SU-DHL-6 (cell line): ENCODE measurements at regions not wholly inside any gene's neighbourhood (a gene's known extent, or its start where the extent isn't known, plus 50 kb on each side); places are given as distances from the start of the nearest gene placed in this dataset.

Experiments
- H2AFZ ChIP-seq: fragments of 200-600 bp; sonication (generic); 2 replicates; pipeline ENCODE4 v1.6.1; 2014; ENCODE audit warnings: low read depth, mild to moderate bottlenecking, moderate library complexity, mixed read lengths, antibody characterized with exemption, low read length; ENCODE audit not compliant: severe bottlenecking
- H3F3A ChIP-seq: fragments of 200-600 bp; shearing (Covaris generic); 2 replicates; pipeline ENCODE4 v1.6.0; 2016; ENCODE audit warnings: antibody characterized with exemption, mild to moderate bottlenecking; ENCODE audit not compliant: insufficient read depth
- H3K27ac ChIP-seq: fragments of 200-600 bp; sonication (generic); 2 replicates; pipeline ENCODE4 v1.5.1; 2016; ENCODE audit warnings: low read depth, mild to moderate bottlenecking, low read length, moderate library complexity, mixed read lengths
- H3K27me3 ChIP-seq: fragments of 200-600 bp; sonication (generic), shearing (Covaris generic); 2 replicates; pipeline ENCODE4 v1.6.0; 2014; ENCODE audit warnings: mild to moderate bottlenecking, low read length
- H3K36me3 ChIP-seq: fragments of 200-600 bp; sonication (generic); 2 replicates; pipeline ENCODE4 v1.6.1; 2014; ENCODE audit warnings: mild to moderate bottlenecking, low read length, mixed read lengths
- H3K4me2 ChIP-seq: fragments of 300-600, 200-600 bp; shearing (Covaris generic), sonication (generic); 2 replicates; pipeline ENCODE4 v1.6.0; 2014; ENCODE audit warnings: low read length, low read depth, mild to moderate bottlenecking; ENCODE audit not compliant: poor library complexity, severe bottlenecking
- H3K4me3 ChIP-seq: fragments of 200-600 bp; sonication (generic); 2 replicates; pipeline ENCODE4 v1.5.1; 2014; ENCODE audit warnings: antibody characterized with exemption, low read length, mild to moderate bottlenecking, mixed read lengths; ENCODE audit not compliant: insufficient read depth, poor library complexity, severe bottlenecking
- H3K79me2 ChIP-seq: fragments of 200-600 bp; sonication (generic); 2 replicates; pipeline ENCODE4 v1.6.1; 2014; ENCODE audit warnings: mild to moderate bottlenecking, low read length, moderate library complexity; ENCODE audit not compliant: insufficient read depth
- H3K9ac ChIP-seq: fragments of 200-600 bp; sonication (generic); 2 replicates; pipeline ENCODE4 v1.7.0; 2014; ENCODE audit warnings: mild to moderate bottlenecking, low read length
- H3K9me2 ChIP-seq: fragments of 200-600 bp; sonication (generic); replicated peaks from 2 replicates; pipeline ENCODE4 v1.6.1; 2014; ENCODE audit warnings: low read length; ENCODE audit not compliant: insufficient read depth
- H3K9me3 ChIP-seq: fragments of 200-600 bp; sonication (generic); 2 replicates; pipeline ENCODE4 v1.6.1; 2014; ENCODE audit warnings: low read length, mixed read lengths; ENCODE audit not compliant: insufficient read depth
- H4K20me1 ChIP-seq: fragments of 200-600 bp; sonication (generic); 2 replicates; pipeline ENCODE4 v1.6.1; 2014; ENCODE audit warnings: low read depth, mild to moderate bottlenecking, antibody characterized with exemption, low read length, moderate library complexity, mixed read lengths
- EZH2phosphoT487 ChIP-seq: fragments of 200-600 bp; sonication (generic), shearing (Covaris generic); conservative IDR thresholded peaks from 2 replicates; pipeline ENCODE4 v1.6.1; 2018; ENCODE audit warnings: mild to moderate bottlenecking, antibody characterized with exemption, low read length, moderate library complexity, mixed read lengths
- TF ChIP-seq, protein P1 (sequence below): fragments of 200-600 bp; sonication (generic); IDR thresholded peaks from one replicate; pipeline ENCODE4 v1.5.1; 2017; ENCODE audit warnings: antibody characterized with exemption, mild to moderate bottlenecking, low read length, moderate library complexity; ENCODE audit not compliant: insufficient read depth, poor library complexity, severe bottlenecking

DNA sequence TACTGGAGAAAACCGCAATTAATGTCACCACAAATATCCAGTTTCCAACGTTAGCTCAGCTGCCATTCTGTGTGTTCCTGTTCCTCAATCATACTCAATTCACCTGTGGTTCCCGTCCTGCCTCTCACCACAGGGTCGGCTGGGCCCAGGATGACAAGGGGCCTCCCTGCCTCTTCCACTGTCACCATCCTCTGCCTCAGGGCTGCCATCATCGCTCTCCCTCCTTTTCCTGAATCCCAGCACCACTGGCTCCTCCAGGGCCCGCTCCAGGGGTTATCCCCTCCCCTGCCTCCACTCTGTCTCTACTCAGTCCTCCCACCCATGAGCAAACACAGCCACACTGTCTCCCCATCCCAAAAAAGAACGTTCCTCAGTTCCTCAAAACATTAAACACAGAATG is 170.9 kb upstream of the NSMCE3 start:
- no peaks in the 10 kb centered on the region for H3K9me3 ChIP-seq
- no peak overlapping the region for H3K4me2 ChIP-seq
- no peaks in the 10 kb centered on the region for H4K20me1 ChIP-seq
- no peaks in the 10 kb centered on the region for H3K36me3 ChIP-seq
- H3K27ac ChIP-seq = no peak overlapping the region
- no peak overlapping the region for H2AFZ ChIP-seq
- no peak overlapping the region for H3K4me3 ChIP-seq
- no peaks in the 10 kb centered on the region for H3F3A ChIP-seq
- no peak overlapping the region for H3K9ac ChIP-seq
- no peaks in the 10 kb centered on the region for H3K79me2 ChIP-seq
- H3K9me2 ChIP-seq = no peaks in the 10 kb centered on the region
- TF ChIP-seq, protein P1, sequence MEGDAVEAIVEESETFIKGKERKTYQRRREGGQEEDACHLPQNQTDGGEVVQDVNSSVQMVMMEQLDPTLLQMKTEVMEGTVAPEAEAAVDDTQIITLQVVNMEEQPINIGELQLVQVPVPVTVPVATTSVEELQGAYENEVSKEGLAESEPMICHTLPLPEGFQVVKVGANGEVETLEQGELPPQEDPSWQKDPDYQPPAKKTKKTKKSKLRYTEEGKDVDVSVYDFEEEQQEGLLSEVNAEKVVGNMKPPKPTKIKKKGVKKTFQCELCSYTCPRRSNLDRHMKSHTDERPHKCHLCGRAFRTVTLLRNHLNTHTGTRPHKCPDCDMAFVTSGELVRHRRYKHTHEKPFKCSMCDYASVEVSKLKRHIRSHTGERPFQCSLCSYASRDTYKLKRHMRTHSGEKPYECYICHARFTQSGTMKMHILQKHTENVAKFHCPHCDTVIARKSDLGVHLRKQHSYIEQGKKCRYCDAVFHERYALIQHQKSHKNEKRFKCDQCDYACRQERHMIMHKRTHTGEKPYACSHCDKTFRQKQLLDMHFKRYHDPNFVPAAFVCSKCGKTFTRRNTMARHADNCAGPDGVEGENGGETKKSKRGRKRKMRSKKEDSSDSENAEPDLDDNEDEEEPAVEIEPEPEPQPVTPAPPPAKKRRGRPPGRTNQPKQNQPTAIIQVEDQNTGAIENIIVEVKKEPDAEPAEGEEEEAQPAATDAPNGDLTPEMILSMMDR = no peak
- TF ChIP-seq EZH2phosphoT487 = no peak
- no peaks in the 10 kb centered on the region for H3K27me3 ChIP-seq

DNA sequence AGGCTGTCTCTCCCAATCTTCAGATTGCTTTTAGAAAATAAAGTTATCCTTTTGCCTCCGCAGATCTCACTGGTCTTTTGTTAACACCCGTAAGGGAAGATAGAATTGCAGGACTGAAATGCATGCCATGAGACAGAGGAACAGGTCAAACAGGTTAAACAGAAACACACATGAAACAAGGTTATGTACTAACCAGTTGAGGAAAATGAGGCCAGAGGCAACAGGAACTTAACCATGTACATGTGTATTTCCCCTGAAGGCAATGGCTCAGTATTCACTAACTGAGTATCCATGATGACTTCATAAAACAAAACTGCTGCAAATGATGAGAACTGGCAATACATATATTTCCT is 169.1 kb upstream of the NSMCE3 start:
- H3F3A ChIP-seq = no peaks in the 10 kb centered on the region
- TF ChIP-seq, protein P1 = no peak
- TF ChIP-seq EZH2phosphoT487 = no peak
- H3K4me2 ChIP-seq = no peak overlapping the region
- no peaks in the 10 kb centered on the region for H3K9me3 ChIP-seq
- H2AFZ ChIP-seq = no peak overlapping the region
- no peaks in the 10 kb centered on the region for H3K9me2 ChIP-seq
- no peak overlapping the region for H3K9ac ChIP-seq
- no peak overlapping the region for H3K27ac ChIP-seq
- H3K4me3 ChIP-seq = no peak overlapping the region
- no peaks in the 10 kb centered on the region for H3K79me2 ChIP-seq
- H3K36me3 ChIP-seq = no peaks in the 10 kb centered on the region
- H3K27me3 ChIP-seq = no peaks in the 10 kb centered on the region
- no peaks in the 10 kb centered on the region for H4K20me1 ChIP-seq

DNA sequence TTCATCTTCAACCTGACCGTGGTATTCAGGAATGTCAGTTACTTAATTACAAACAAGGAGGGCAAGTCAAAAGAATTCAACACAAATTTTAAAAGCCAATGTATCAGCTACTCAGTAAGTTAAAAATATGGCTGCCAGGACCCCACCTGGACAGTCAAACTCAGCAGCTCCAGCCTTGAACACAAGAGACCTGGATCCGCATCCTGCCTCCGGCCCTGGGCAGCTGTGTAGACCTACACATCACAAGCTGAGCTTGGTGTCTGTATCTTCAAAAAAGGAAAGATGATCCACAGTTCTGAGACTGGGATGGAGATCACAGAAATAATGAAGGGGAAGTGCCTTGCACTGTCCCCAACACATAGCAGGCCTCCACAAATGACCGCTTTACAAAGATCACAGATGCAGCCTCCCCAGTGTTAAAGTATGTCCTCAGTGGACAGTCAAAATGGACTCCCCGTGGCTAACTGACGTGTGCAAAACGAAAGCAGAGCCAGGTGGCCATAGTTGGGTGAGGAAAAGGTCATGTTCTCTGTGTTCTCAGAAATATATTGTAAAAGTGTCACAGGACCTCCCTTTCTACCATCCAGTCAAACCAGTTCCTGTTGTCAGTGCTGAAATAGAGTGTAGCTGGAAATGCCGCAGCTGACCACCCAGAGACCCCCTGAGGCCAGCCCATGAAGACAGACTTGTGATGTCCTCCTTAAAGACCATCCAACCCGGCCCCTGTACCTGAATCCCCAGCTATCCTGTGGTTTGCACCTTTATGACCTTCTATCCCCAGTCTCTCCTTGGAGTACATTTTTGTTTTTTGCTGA is 168.5 kb upstream of the NSMCE3 start:
- Histone ChIP-seq H3K27me3 (no peaks in the 10 kb centered on the region), H3K9me3 (no peaks in the 10 kb centered on the region), H3K4me2 (no peak overlapping the region), H3K9me2 (no peaks in the 10 kb centered on the region), H3K27ac (no peak overlapping the region), H3K79me2 (no peaks in the 10 kb centered on the region), H2AFZ (no peak overlapping the region), H3K36me3 (no peaks in the 10 kb centered on the region), H4K20me1 (no peaks in the 10 kb centered on the region), H3K9ac (no peak overlapping the region), H3K4me3 (no peak overlapping the region), H3F3A (no peaks in the 10 kb centered on the region)
- TF ChIP-seq EZH2phosphoT487 = no peak
- TF ChIP-seq, protein P1 = no peak
